ENCODE measurements at regions not wholly inside any gene's neighbourhood (a gene's known extent, or its start where the extent isn't known, plus 50 kb on each side); places are given as distances from the start of the nearest gene placed in this dataset.

DNA sequence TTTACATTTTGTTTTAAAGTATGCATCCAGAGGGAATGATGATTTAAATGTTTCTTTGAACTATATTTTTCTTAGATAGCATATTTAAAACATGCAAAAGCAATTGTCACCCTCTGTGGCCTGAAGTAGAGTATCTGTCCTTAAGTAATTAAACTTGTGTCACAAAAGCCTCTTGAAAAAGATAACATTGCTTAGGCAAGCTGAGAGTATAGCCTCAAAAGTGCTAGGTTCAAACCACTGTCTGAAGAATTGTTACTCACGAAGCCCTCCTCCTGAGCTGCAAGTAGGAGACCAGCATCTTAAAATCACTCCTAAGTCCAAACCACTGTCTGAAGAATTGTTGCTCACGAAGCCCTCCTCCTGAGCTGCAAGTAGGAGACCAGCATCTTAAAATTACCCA lies 378.0 kb upstream of the PRR16 start:
- TF ChIP-seq, protein P1, sequence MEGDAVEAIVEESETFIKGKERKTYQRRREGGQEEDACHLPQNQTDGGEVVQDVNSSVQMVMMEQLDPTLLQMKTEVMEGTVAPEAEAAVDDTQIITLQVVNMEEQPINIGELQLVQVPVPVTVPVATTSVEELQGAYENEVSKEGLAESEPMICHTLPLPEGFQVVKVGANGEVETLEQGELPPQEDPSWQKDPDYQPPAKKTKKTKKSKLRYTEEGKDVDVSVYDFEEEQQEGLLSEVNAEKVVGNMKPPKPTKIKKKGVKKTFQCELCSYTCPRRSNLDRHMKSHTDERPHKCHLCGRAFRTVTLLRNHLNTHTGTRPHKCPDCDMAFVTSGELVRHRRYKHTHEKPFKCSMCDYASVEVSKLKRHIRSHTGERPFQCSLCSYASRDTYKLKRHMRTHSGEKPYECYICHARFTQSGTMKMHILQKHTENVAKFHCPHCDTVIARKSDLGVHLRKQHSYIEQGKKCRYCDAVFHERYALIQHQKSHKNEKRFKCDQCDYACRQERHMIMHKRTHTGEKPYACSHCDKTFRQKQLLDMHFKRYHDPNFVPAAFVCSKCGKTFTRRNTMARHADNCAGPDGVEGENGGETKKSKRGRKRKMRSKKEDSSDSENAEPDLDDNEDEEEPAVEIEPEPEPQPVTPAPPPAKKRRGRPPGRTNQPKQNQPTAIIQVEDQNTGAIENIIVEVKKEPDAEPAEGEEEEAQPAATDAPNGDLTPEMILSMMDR (IDR thresholded peaks at IDR 0.05) = no peak
- intact Hi-C loops (cut with DNase I, micrococcal nuclease) = no loop called here
- no peaks in the 10 kb centered on the region for H3K4me1 ChIP-seq (ENCODE audit: low read depth)
- ATAC-seq (no peak), DNase-seq (no peak)
- H3K36me3 ChIP-seq (ENCODE audit: low read depth) = no peaks in the 10 kb centered on the region
- no peak overlapping the region for H3K4me3 ChIP-seq
- H3K9me3 ChIP-seq = no peaks in the 10 kb centered on the region

DNA sequence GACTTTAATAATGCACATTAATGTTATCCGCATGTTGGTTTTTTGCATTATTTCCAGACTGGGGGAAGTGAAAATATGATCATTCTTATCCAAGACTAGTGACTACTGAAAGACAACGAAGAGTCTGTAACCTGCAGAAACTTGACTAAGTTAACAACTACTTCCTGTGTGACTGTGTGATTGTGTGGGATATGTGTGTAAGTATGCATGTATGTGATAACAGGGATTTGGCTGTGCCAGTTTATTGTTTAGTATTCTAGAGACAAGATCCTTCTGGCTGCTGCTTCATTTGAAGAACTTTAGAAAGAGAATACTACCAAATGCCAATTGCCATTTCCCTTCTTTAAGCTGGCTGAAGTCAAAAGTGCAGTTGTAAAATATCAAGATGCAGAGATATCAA lies 375.7 kb upstream of the PRR16 start:
- Histone ChIP-seq H3K9me3 (no peaks in the 10 kb centered on the region), H3K36me3 (ENCODE audit: low read depth) (no peaks in the 10 kb centered on the region), H3K4me1 (ENCODE audit: low read depth) (no peaks in the 10 kb centered on the region), H3K4me3 (no peak overlapping the region)
- intact Hi-C loops (cut with DNase I, micrococcal nuclease) = no loop called here
- DNase-seq (no peak), ATAC-seq (no peak)
- TF ChIP-seq, protein P1 (IDR thresholded peaks at IDR 0.05) = no peak

DNA sequence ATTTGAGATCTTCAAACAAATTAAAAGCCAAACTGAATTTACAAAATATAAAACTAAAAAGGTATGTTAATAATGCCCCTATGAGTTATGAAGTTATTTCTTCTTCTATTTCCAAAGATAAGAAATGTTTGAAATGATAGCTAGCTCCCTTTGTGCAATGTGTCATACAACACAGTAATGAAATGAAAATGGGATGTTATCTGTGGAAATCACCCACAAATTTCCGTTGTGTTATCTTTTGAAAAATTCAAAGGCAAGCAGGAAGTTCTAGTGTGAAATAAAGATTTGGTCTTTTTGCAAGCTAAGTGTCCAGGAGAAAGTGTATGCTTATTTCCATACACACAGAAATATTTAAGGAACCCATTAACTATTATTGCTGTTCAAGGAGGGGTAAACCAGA lies 375.3 kb upstream of the PRR16 start:
- H3K36me3 ChIP-seq (ENCODE audit: low read depth) = no peaks in the 10 kb centered on the region
- ATAC-seq = no peak
- no peaks in the 10 kb centered on the region for H3K9me3 ChIP-seq
- no peak overlapping the region for H3K4me3 ChIP-seq
- intact Hi-C loops (cut with DNase I, micrococcal nuclease) = no loop called here
- H3K4me1 ChIP-seq (ENCODE audit: low read depth) = no peaks in the 10 kb centered on the region
- TF ChIP-seq, protein P1 (IDR thresholded peaks at IDR 0.05) = no peak
- DNase-seq = no peak

DNA sequence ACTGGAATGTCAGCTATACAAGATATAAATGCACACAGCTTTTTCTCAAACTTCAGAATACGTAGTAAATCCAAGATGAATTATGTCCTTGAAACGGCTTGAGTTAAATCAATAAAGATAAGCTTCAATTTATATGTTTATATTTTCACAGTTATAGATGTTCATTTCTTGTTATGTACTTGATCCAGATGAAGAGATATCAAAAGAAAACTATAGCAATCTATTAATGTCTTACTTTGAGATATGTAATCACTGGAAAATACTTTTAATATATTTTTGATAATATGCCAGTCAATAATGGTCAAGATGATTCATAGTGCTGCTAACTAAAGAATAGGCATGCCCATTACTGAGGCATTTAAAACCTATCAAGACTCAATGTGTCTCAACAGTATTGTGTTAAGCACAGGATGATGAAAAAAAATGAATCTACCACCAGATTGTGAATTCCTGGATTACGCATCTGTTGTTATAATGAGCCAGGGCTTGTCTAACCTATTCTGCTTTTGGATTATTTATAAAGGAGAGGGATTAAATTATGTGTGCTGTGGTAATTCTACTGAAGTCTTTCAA lies 372.6 kb upstream of the PRR16 start:
- intact Hi-C loops (cut with DNase I, micrococcal nuclease) = no loop called here

DNA sequence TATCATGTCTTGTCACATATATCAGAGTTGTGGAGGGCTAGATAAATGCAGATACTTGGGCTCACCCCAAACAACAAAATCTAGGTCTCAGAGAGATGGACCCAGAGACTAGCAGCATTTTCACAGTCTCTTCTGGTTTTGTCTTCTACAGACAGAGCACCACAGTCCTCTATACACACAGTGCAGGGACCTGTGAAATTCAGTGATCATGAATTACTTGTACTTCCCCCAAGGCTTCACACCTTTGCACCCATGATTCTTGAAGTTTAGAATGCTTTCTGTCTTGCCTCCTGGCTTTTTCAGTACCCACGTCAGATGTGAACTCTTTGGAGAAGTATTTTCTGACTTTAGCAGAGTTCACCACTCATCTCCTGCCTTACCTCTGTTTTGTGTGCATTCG lies 371.5 kb upstream of the PRR16 start:
- TF ChIP-seq, protein P1 (IDR thresholded peaks at IDR 0.05) = no peak
- ATAC-seq (no peak), DNase-seq (no peak)
- no peaks in the 10 kb centered on the region for H3K4me1 ChIP-seq (ENCODE audit: low read depth)
- no peaks in the 10 kb centered on the region for H3K9me3 ChIP-seq
- intact Hi-C loops (cut with DNase I, micrococcal nuclease) = no loop called here
- H3K36me3 ChIP-seq (ENCODE audit: low read depth) = no peaks in the 10 kb centered on the region
- H3K4me3 ChIP-seq = no peak overlapping the region

More for the DNA sequence above, 372.6 kb upstream of the PRR16 start:
- Histone ChIP-seq H3K4me3 (no peak overlapping the region), H3K36me3 (ENCODE audit: low read depth) (no peaks in the 10 kb centered on the region), H3K9me3 (no peaks in the 10 kb centered on the region), H3K4me1 (ENCODE audit: low read depth) (no peaks in the 10 kb centered on the region)
- DNase-seq = no peak
- no peak for ATAC-seq
- TF ChIP-seq, protein P1 (IDR thresholded peaks at IDR 0.05) = no peak

DNA sequence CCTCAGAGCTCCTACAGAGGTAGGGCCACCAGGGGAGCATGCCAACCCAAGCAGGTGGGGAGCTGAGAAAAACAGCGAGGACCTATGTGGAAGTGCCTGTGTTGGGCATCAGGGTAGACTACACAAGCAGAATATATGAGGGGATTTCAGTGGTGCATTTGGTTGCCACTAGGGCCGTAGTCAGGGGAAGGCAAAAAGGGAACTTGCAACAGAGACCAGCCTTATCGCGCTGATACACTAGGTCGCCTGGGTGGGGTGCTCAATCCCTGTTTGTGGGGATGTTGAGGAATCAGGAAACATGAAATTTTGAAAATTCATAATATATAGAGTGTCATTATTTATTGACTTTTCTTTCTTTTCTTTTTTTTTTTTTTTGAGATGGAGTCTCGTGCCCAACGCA lies 370.9 kb upstream of the PRR16 start:
- intact Hi-C loops (cut with DNase I, micrococcal nuclease) = no loop called here
- TF ChIP-seq, protein P1 (IDR thresholded peaks at IDR 0.05) = no peak
- DNase-seq = no peak
- Histone ChIP-seq H3K9me3 (no peaks in the 10 kb centered on the region), H3K4me1 (ENCODE audit: low read depth) (no peaks in the 10 kb centered on the region), H3K36me3 (ENCODE audit: low read depth) (no peaks in the 10 kb centered on the region), H3K4me3 (no peak overlapping the region)
- no peak for ATAC-seq

Data from mucosa of descending colon (tissue), 3 donors.